ENCODE measurements at regions not wholly inside any gene's neighbourhood (a gene's known extent, or its start where the extent isn't known, plus 50 kb on each side); places are given as distances from the start of the nearest gene placed in this dataset.

GRCh38 chr2:80942766-80943165 lies 638.2 kb upstream of the LRRTM1 start:
- TF ChIP-seq EZH2phosphoT487 (IDR thresholded peaks at IDR 0.05; ENCODE audit: borderline replicate concordance) (no peak), CTCF (conservative IDR thresholded peaks at IDR 0.05; ENCODE audit: low read length) (no peak)

Data from Loucy (cell line).